NCI-H1417 (cell line): ENCODE measurements at regions not wholly inside any gene's neighbourhood (a gene's known extent, or its start where the extent isn't known, plus 50 kb on each side); places are given as distances from the start of the nearest gene placed in this dataset.
"Not testable (repeated sequence)": the region's sequence is repeated elsewhere in the genome, so short reads cannot be mapped to it uniquely, and the experiment has no call there.

Experiments used
- DNase-seq, 3 experiments: peaks; one replicate each; lab custom pipeline; 2025; lab: John Stamatoyannopoulos, UW

DNA sequence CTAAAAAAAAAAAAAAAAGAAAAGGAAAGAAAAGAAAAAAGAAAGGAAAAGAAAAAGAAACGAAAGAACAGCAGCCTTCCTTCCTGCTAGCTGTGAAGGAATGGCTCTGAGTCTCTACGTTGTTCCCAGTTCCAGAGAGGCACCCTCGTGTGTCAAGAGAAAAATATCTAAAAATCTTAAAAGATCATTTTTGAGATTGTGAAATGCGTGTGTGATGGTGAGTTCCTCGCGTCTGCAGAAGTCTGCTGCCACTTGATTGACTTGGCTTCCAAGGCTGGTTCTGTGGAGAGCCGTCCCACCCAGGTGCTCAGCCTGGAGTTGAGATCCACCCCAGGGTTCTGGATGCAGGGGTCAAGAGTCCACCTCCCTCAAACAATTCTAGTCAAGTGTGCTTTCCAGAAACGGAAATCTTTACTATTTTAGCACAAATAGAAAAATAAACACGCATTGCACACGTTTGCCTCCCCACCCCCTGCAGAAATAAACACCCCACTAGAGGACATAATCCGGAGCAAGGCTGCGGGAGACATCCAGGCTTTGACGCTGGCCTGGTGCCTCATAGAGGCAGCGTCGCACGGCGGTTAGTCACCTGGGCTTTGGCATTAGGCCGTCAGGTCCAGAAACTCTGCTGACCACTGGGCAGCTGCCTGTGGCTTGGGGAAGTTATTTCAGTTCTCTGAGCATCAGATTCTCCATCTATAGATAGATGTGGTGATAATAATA lies 265.4 kb downstream of the FAM43A start:
- DNase-seq: no peak

DNA sequence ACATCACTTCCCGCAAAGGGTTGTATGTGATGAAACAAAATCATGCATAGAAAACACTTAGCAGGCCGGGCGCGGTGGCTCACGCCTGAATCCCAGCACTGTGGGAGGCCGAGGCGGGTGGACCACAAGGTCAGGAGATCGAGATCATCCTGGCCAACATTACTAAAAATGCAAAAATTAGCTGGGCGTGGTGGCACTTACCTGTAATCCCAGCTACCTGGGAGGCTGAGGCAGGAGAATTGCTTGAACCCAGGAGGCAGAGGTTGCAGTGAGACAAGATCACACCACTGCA lies 265.9 kb downstream of the FAM43A start:
- DNase-seq: not testable (repeated sequence)

DNA sequence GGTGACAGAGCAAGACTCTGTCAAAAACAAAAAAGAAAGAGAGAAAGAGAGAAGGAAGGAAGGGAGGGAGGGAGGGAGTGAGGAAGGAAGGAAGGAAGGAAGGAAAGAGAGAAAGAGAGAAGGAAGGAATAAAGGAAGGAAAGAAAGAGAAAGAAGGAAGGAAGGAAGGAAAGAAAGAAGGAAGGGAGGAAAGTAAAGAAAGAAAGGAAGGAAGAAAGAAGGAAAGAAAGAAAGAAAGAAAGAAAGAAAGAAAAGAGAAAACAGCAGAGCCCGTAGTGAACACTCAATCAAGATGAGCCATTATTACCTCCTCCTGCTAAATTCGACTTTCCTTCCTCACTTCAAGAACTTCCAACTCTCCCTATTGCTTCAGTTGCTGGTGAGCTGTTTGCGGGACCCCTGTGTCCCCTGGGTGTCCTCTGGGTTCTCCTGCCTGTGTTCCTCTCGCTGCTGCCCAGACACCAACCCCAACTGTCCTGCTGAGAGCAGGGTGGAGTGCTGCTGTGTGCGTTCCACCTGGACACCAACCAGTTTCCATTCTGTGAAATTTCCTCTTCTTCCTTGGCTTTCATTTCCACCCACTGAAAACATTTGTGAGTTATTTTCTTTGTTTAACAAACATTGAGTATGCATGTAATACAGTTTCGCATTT lies 266.4 kb downstream of the FAM43A start:
- no peak for DNase-seq

DNA sequence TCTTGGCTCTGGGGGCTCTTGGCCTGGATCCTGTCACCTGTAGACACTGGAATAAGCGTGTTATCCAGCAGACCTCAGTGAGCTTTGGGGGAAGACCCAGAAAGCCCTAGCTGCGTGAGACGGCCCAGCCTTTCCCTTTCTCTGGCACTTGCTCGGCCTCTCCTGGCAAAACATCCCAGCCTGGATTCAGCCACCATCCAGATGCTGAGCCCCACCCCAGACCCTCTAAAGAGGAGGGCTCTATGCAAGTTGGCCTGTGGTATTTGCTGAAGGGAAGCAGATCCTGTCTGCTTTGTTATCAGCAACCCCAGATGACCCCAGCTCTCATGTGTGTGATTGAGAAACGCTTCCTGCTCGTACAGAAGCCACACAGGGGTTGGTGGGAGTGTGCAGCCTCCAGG lies 267.2 kb downstream of the FAM43A start:
- DNase-seq: peak in 1 of 3 experiments; percentile 25

DNA sequence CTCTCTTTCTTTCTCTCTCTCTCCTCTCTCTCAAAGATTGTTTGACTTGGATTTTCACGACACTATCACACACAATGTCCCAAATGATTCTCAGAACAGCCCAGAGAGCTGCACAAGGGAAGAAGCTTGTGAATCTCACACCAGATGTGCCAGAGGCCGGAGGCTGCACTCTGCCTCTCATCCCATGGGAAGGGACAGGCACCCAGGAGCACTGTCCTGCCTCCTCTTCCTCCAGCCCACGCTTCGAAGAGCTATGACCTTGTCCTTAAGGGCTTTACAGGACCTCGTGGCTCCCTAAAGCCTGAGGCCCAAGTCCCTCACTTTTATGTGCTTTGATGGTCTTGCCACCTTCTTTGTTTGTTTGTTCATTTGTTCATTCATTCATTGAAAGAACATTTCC lies 267.6 kb downstream of the FAM43A start:
- DNase-seq: no peak

DNA sequence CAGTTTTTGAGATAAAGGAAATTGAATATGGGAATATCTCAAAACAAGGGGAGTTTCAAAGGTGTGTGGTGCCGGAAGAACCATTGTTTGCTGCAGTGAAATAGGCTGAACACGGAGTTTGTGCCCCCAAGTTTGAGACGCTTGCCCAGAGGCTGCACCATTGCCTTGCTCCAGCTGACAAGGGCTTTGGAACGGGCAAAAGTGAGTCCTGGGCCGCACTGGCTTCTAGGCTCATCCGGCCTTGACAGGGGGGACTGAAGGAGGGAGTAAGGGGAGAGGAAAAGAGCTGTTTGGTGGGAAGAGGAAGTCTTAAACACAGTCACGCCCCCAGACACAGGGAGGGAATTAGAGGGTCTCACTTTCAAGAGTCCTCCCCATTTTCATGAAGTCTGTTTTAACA lies 269.9 kb downstream of the FAM43A start:
- no peak for DNase-seq

DNA sequence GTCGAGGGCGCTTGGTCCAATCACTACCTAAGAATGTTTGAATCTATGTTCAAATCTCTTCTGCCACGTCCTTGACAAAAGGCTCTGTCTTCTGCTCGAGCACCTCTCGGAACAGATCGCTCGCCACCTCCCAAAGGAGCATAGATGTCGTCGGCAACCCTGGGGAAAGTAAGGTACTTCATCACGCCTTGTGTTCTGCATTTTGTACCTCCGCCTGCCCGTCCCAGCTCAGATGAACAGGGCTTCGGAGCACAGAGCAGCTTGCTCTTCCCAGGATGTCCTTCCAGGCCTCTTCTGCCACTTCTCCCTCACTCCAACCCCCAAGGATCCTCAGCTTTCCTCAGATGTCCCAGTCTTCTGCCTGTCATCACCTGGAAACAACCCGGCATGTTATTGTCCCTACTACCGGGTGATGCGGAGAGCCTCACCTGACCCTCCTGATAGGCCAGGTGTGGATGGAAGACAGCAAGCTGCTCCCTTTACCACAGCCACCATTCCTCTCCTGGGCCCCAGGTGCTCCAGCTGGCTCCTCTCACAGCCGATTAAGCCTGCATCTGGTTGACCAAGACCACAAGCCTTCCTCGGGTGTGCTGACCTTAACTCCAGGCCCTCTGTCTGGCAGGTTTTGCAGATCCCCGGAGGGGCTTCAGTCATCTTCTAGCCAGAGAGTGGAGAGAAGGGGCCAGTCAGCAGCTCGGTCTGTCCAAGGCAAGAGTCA lies 270.5 kb downstream of the FAM43A start:
- no peak for DNase-seq

DNA sequence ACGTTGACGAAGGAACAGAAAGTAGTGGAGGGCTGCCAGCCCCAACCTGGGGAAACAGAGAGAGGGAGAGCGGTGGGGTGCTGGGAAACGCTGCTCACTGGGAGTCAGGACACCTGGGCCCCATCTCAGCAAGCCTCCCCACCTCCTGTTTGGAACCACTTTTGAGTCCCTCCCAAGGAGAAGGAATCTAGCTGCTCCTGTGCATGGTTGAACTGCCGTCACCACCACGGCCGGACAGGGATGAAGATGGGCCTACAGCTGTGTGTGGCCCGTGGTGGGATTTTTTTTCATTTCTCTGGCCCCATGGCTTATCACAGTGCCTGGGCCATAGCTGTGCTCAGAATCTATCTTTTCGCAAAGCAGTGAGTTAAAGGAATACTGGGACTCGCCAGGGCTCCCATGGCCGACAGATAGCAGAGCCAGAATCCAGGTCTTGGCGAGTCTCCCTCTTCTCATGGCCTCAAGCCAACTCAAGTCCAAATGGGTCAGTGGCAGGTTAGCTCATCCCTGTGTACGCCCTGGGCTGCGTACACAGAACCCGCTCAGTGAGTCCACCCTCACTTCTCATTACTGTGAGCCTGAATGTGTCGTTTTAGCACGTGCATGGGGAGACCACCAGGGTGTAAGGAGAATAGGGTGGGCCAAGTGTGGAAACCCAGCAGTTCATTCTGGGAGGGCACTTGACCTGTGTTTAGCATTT lies 271.2 kb downstream of the FAM43A start:
- DNase-seq: no peak

DNA sequence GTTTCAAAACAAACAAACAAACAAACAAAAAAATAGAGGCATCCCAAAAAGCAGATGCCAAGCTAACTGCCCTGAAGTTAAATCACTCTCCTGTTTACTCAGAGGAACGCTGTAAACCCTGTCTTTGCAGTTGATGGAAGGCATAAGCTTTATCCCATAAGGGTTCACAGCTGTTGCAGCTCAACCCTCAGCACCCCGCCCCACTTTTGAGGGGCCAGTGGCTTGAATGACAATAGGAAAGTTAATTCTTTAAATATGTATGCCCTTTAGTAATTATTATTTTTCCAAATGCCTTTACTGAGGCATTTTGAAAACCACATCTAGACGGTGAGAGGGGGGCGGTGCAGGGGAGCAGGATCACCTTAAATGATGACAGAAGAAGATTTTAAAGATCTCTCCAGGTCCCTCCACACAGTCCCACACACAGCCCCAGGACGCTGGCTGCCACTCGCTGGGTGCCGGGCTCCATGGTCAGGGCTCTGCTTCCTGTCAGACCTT lies 272.1 kb downstream of the FAM43A start:
- no peak for DNase-seq

DNA sequence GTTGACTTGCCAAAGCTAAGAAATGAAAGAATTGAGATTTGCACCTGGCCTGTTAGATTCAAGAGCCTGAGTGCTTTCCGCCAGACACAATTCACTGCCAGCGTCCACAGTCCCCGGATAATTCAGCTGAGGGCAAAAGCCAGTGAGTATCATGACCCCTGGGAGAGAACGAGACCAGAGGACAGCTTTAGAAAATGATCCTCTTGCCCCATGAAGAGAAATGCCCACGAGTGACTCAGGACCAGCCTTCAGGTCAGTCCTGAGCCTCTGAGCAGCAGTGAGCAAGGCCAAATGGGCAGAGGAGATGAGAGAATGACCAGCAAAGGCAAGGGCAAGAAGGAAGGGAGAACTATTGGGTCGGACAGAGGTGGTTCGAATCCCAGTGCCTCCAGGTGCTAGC lies 273.5 kb downstream of the FAM43A start:
- DNase-seq: no peak

DNA sequence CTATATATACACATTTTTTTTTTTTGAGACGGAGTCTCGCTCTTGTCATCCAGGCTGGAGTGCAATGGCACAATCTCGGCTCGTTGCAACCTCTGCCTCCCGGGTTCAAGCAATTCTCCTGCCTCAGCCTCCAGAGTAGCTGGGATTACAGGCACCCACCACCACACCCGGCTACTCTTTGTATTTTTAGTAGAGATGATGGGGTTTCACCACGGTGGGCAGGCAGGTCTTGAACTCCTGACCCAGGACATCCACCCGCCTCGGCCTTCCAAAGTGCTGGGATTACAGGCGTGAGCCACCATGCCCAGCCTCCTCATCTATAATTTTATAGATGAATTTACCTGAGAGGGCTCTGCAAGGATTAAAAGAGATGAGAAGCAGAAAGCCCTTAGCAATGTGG lies 274.0 kb downstream of the FAM43A start:
- DNase-seq: not testable (repeated sequence)

DNA sequence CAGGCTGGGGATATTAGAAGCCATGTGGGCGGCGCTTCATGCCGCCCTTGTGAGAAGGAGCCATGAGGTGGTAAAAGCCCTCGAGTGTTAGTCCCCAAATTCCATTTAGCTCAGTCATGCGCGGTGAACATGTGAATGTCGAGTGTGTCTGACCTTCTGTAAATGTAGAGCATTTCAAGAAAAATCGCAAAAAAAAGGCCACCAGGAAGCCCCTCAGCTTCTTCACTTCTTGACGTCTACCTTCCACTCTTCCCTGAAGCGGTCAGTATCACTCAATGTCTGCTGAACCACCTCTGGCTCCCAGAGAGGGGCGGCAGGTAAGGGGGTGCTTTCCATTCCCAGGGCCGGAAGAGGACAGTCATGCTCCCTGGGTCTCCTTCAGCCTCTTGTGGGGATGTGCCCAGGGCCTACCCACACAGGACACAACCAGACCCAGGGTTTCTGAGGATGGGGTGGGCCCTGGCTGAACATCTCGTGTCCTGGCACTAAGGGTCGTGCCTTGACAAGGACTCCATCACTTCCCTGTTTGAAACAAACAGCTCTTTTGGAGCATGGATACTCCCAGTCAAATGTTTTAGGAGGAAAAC lies 274.9 kb downstream of the FAM43A start:
- no peak for DNase-seq

DNA sequence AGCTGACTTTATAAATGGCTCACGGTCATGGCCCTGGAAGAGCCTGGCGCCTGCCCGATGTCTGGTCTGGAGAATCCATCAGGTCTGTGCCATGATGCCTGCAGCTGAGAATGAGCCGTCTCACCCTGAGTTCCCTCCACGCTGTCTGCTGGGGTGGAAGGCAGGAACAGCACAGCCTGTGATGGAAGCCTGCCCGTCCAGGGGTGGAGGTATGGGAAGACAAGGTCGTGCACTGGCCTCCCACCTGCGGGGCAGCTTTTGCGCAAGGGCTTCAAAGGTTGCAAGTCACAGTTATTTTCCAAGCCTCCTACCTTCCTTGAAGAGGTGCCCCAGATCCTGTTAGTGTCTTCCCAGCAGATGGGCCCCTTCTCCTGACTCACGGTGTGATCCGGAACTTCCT lies 275.5 kb downstream of the FAM43A start:
- no peak for DNase-seq

DNA sequence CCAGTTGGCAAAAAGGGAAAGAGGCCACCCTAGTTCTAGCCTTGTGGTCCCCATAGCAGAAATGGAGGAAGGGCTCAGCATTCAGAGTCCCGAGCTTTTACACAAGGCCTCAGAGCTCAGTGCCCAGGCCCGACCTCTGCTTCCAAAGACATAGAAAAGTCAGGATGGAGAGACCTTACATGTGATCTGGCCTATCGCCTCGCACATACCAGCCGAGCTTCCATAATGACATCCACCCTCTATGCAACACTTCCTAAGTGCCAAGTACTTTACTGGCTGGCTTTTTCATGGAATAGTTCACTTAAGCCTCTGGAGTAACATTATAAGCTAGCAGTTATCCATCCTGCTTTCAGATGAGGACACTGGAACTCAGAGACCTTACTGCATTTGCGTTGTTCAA lies 275.9 kb downstream of the FAM43A start:
- DNase-seq: no peak

DNA sequence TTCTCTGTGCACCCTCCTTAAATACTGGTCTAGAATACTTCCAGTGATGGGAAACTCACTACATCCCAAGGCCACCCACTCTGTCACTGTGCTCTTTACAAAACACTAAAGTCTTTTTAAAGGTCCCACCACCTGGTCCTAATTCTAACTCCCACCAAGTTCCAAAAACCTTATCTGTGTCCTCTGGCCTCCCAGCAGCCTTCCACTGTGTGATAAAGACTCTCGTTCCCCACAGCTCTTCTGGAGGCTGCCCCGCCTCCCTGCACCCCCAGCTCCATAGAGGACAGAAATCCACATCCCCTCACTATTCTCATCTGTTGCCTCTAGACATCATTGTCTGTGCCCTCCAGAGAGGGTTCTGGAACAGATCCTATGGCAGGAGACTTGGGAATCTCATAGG lies 276.4 kb downstream of the FAM43A start:
- DNase-seq: no peak

DNA sequence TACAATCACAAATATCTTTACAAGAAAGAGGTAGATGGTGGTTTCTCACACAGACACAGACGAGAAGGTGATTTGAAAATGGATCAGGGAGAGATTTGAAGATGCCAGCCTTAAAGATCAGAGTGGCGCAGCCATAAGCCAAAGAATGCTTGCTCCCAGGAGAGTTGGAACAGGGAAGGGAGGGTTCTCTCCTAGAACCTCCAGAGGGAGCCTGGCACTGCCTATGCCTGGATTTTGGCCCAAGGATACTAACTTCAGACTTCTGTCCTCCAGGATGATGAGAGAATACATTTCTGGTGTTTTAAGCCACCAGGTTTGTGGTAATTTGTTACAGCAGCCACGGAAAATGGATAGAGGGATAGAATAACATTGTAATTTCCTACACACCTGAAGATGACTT lies 279.1 kb downstream of the FAM43A start:
- DNase-seq: no peak

DNA sequence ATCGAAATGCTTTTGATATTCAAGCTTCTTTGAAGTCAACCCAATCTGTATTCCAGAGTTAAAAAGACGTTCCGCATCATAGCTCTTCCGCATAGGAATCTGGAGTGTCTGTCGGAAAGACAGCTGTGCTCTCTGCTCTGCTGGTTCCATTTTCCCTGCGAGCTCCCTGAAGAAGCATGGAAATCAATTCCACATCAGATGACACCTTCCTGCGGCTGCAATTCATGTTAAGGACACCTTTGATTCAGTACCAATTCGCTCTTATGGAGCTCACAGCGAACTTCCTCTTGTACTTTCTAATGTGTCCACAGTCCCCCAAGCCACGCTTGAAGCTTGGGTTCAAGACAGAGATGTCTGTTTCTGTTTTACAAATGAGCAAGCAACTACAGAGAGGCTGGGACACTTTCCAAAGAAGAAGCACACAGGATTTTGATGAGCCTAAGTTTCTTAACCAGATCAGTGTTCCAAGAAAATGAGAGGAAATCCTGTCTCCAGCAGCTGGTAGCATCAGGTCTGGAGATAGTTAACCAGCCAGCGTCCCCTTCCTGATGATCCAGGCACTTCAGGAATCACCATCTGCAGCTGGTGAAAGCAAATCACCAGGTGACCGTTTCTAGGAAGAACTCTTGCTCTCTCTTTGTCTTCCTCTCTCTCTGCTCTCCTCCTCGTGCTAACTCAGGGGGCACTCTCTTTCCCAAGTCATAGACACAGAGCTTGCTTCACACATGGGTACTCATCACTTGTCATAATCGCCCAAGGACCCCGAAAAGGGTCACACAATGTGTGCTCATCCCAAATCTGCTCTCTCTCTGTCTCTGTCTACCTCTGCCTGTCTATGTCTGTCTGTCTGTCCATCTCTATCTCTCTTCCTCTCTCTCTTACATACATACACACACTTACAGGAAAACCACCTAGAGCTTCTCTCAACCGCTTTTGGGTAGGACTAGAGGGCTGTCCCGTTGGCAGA lies 281.8 kb downstream of the FAM43A start:
- peak in 2 of 3 experiments; percentile 11 to 16 for DNase-seq

DNA sequence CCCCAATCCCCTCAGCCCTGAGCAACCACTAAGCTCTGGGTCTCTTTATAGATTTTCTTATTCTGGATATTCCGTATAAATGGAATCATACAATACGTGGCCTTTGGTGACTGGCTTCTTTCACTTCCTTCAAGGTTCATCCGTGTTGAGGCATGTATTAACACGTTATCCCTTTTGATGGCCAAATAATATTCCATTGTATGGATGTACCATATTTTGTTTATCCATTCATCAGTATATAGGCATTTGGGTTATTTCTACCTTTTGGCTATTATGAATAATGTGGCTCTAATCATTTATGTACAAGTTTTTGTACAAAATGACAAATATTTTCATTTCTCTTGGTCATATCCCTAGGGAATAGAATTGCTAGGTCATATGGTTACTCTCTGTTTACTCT lies 284.4 kb downstream of the FAM43A start:
- no peak for DNase-seq

DNA sequence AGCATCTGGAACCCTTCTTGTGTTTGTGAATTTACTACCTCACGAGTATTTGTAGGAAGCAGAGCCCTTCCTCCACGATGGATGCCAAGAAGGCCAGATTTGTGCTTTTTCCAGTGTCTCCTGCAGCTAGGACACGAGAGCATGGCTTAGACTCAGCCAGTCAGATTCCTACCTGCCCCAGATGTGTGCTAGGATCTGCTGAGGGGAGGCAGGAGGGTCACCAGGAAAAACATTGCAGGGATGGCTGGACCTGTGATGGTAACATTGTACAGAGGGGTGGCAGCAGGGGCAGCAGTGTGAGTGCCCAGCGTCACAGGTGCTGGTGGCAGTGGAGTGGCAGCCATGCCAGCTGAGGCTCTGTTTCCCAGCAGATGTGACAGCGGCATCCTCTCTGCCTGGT lies 285.3 kb downstream of the FAM43A start:
- DNase-seq: no peak

DNA sequence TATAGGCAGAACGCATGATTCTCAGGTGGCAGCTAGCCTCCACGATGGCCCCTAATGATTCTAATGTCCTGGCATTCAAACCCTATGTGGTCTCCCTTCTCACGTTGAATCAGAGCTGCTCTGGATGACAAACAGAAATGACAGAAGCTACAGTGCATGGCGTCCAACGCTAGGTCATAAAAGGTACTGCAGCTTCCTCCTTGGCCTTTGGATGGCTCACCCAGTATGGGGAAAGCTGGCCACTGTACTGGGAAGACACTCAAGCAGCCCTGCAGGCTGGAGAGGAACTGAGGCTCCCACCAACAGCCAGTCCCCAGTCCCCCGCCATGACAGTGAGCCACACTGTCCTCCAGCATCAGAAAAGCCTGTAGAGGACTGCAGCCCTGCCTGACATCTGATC lies 286.3 kb downstream of the FAM43A start:
- DNase-seq: no peak

DNA sequence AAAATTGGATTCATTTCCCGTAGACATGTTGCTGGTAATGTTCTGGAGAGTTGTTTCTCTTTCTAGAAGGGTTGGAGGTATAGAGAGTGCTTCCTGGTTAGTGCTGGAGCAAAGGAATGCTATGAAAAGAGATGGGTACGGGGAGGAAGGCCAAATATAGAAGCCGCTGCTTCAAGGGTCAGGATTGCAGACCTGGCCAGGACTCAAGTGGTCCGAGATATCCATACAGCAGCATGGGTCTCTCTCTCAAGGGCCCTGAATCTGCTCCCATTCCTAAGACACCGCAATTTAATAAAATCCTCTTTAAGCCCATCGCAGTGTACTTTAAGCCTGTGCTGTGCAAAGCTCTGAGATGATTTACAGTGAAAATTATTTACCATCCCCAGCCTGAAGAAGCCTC lies 287.0 kb downstream of the FAM43A start:
- DNase-seq: no peak
